ENCODE measurements at regions not wholly inside any gene's neighbourhood (a gene's known extent, or its start where the extent isn't known, plus 50 kb on each side); places are given as distances from the start of the nearest gene placed in this dataset.
"Not testable (repeated sequence)": the region's sequence is repeated elsewhere in the genome, so short reads cannot be mapped to it uniquely, and the experiment has no call there.

DNA sequence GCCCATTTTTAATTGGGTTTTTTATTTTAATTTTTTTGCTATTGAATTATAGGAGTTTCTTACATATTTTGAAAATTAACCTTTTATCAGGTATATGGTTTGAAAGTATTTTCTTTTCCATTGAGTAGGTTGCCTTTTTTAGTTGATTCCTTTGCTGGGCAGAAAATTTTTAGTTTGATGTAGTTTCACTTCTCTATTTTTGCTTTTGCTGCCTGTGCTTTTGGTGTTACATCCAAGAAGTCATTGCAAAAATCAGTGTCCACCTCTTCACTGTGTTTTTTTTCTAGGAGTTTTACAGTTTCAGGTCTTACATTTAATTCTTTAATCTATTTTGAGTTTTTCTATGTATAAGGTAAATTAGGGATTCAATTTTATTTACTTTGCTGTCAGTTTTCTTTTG lies 129.8 kb upstream of the FERD3L start:
- intact Hi-C loops (cut with DNase I), result no loop called here
- no peak for DNase-seq
- no peak for ATAC-seq (ENCODE audit: poor library complexity)

DNA sequence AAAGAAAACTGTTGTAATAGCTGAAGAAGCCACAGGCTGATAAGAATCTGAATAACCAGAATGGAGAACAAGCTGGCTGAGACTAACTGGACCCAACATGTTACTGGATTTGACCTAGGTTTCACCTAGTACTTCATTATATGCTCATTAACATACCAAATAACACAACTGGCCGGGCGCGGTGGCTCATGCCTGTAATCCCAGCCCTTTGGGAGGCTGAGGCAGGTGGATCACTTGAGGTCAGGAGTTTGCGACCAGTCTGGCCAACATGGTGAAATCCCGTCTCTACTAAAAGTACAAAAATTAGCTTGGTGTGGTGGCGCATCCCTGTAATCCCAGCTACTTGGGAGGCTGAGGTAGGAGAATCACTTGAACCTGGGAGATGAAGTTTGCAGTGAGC lies 127.1 kb upstream of the FERD3L start:
- ATAC-seq (ENCODE audit: poor library complexity); DNase-seq; intact Hi-C loops (cut with DNase I): not testable (repeated sequence)

DNA sequence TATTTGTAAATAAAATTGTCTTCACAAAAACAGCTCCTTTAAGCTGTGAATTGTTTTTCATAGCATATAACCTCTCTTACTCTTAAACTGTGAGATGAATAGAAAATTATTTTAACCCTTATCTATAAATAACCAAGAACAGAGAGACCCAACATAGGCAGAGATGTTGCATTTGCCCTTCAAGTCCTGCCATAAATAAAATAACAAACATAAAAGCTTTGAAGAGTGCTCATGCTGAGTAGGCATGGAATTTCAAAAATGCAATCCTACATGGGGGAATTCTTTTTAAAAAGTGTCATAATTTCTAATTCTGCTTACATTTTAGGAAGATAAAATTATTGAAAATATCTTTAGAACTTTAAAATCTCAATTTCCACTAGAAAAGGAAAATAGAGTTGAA lies 124.1 kb upstream of the FERD3L start:
- ATAC-seq (ENCODE audit: poor library complexity), result no peak
- DNase-seq, result no peak
- intact Hi-C loops (cut with DNase I), result no loop called here

DNA sequence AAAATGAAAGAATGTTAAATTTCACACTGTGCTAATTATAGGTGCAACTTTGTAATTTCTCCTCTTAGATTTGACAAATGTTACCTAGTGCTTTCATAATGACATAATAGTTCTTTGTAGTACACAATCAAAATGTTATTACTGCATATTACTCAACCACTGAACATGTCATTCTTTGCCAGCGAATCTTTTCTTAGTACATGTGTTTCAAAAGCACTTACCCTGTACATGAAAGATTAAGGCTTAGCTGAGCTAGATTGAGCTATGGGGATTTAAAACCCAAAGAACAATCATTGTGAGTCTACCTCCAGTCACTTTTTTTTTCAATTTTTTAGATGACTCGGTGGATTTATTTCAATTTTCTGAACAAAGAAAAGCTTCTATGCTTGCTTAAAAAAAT lies 123.5 kb upstream of the FERD3L start:
- ATAC-seq (ENCODE audit: poor library complexity) (no peak), DNase-seq (no peak)
- intact Hi-C loops (cut with DNase I), result no loop called here

DNA sequence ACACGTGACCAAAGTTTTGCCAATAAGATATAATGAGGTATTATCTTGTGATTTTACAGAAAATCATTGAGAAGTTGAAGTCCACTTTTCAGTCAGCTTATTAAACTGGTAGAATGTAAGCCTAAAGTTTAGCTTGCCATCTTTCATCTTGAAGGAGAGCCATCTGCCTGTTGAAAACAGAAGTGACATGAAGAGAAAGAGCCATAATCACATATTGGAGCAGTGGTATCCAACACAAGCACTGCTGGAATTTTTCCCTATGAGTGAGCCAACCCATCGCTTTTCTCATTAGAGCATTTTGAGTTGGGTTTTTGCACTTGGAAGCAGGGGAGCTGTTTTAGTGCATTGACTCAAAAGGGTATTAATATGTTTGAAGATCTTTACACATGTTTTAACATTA lies 117.6 kb upstream of the FERD3L start:
- DNase-seq, result no peak

DNA sequence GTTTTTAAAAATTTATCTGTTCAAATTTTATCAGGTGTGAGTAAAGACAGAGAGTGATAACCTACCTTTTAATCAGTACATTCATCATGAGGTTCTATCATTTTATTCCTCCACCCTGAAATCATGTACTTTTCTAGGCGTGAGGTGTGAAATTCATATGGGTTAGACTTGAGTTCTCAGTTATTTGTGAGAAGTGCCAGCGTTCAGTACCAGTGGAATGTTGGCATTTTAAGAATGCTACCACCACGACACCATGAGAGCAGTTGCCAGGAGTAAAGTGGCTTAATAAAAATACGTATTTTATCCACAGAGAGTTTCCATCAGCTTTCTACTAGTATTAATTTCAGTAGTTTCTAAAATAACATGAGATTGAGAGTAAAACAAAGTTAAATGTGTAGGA lies 104.1 kb upstream of the FERD3L start:
- DNase-seq, result no peak
- intact Hi-C loops (cut with DNase I), result no loop called here
- no peak for ATAC-seq (ENCODE audit: poor library complexity)

More for the DNA sequence above, 117.6 kb upstream of the FERD3L start:
- ATAC-seq (ENCODE audit: poor library complexity), result no peak
- intact Hi-C loops (cut with DNase I), result no loop called here

DNA sequence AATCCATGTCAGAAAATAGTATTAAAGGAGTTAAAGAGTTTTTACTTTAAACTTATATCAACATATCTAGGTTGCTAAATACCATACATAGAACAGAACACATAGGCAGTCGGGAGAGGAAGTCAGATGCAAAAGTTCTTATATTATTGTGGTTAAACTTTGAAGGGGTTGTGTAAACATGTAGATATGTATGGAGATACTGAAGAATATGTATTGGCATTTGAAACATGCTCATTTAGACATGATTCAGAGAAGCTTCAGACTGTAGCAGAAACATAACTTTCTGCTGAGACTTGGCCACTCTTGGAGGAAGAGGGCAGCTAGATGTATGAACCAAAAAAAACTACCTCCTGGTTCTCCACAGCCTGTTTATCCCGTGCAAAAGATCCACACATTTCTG lies 103.5 kb upstream of the FERD3L start:
- intact Hi-C loops (cut with DNase I), result no loop called here
- no peak for DNase-seq
- no peak for ATAC-seq (ENCODE audit: poor library complexity)

DNA sequence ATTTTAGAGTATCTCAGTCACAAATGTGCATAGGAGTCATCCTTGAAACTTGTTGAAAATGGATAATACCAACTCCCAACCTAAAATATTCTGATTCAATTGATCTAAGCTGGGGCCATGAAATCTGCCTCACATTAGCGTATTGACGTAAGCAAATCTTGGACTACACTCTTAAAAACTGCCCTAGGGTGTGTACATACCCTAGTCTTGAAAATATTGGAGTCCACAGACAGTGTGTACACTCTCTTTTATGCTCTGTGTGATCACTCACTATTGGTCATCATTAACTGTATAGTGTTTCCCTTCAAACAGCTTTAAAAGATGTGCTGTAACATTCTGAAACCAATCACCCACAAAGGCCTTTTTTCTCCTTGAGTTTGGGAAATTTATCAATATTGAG lies 102.9 kb upstream of the FERD3L start:
- intact Hi-C loops (cut with DNase I), result no loop called here
- no peak for ATAC-seq (ENCODE audit: poor library complexity)
- DNase-seq, result no peak

DNA sequence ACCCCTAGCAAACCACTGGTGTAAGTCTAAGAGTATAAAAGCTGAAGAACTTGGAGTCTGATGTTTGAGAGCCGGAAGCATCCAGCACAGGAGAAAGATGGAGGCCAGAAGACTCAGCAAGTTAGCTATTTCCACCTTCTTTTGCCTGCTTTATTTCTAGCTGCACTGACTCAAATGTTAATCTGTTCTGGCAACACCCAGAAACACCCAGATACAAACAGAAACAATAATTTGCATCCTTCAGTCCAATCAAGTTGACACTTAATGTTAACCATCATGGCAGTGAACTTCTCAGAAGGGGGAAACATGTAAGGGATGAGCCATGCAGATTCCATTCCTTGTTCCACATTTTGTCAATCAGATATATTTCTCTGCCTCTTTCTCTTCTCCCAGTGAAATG lies 101.8 kb upstream of the FERD3L start:
- intact Hi-C loops (cut with DNase I), result no loop called here
- DNase-seq (no peak), ATAC-seq (ENCODE audit: poor library complexity) (no peak)

DNA sequence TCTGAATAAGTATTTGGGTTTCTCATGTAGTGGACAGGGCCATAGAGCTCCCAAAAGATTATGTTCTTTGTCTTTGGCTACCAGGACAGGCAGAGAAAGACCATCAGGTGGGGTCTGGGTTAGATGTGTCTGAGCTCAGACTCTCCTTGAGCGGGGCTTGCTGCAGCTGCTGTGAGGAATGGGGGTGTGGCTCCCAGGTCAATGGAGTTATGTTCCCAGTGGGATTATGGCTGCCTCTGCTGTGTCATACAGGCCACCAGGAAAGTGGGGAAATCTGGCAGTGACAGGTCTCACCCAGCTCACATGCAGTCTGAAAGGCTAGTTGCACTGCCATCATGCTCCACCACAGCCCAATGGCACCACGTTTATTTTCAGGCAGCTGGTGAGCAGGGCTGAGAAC lies 97.0 kb upstream of the FERD3L start:
- no peak for ATAC-seq (ENCODE audit: poor library complexity)
- intact Hi-C loops (cut with DNase I), result no loop called here

DNA sequence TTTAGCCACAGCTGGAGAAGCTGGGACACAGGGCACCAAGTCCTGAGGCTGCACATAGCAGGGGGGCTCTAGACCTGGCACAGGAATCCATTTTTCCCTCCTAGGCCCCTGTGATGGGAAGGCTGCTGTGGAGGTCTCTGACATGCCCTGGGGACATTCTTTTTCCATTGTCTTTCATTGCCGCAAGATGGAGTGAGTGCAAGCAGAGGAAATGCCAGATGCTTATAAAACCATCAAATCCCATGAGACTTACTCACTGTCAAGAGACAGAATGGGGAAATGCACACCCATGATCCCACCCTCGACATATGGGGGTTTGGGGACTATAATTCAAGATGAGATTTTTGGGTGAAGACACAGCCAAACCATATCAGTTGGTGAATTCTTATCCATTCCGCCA lies 94.7 kb upstream of the FERD3L start:
- DNase-seq, result no peak
- ATAC-seq (ENCODE audit: poor library complexity), result no peak
- intact Hi-C loops (cut with DNase I), result no loop called here

More for the DNA sequence above, 97.0 kb upstream of the FERD3L start:
- no peak for DNase-seq

DNA sequence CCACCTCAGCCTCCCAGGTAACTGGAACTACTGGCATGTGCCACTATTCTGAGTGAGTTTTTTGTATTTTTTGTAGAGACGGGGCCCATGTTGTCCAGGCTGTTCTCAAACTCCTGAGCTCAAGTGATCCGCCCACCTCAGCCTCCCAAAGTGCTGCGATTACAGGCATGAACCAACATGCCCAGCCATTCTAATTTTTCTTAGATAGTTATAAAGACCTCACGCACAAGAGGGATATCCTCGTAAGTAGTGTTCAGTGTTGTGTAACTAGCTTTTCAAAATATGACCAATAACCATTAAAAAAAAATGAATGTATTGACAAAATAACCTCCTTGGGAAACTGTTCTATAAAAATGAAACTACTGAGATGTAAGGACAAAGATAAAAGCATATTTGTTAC lies 90.5 kb upstream of the FERD3L start:
- DNase-seq (no peak), ATAC-seq (ENCODE audit: poor library complexity) (no peak)
- intact Hi-C loops (cut with DNase I), result no loop called here

DNA sequence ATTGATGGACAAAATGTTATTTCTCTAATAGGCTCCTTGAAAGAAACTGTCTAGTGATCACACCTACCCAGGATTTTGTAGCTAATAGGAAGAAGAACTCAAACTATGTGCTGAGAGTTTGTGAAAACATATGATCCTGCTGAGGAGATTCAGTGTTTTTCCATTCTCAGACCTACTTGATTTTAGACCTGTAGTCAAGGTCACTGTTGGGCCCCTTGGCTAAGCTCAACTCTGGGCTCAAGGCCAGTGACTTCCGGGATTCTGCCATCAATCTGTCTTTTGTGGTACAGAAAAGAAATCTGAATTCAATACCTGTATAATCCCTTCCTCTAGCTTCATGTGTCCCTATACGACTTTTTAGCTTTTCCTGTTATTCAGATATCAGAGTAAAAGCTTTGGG lies 79.7 kb upstream of the FERD3L start:
- no peak for DNase-seq
- ATAC-seq (ENCODE audit: poor library complexity), result no peak
- intact Hi-C loops (cut with DNase I), result no loop called here

DNA sequence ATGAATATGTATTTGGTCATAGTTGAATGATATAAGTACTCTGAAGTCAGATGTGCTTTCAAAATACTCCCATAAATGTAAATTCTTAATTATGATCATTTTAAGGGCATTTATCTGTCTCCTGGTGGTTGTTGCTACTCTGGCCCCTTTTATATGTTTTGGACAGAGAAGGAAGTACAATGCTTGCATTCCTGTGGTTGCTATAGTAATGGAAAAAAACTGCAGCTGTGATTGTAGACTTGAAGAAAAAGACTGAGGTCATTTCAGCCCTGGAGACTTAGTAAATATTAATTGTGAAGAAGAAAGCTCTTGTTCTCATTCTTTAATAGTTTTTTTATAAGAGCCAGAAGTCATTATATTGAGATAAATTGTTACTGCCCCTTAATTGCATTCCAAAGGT lies 70.2 kb upstream of the FERD3L start:
- DNase-seq (no peak), ATAC-seq (ENCODE audit: poor library complexity) (no peak)
- intact Hi-C loops (cut with DNase I), result no loop called here

DNA sequence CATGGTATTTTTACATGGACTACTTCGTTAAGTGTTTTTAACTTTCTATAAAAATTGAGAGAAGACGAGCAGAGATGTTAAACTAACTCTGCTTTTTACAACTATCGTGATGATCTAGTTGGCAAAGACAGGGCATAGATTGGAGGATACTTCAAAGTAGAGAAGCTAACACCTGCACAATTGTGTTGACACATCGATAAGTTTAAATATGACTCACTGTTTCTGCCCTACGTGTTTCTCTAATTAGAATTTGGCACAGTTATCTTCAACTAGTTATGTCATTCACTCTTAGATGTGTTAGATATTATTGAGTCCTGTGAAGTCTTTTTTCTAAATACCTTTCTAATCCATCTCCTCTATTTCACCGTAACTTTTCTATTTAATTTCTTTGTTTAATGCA lies 68.5 kb upstream of the FERD3L start:
- intact Hi-C loops (cut with DNase I), result no loop called here
- ATAC-seq (ENCODE audit: poor library complexity), result no peak
- no peak for DNase-seq

DNA sequence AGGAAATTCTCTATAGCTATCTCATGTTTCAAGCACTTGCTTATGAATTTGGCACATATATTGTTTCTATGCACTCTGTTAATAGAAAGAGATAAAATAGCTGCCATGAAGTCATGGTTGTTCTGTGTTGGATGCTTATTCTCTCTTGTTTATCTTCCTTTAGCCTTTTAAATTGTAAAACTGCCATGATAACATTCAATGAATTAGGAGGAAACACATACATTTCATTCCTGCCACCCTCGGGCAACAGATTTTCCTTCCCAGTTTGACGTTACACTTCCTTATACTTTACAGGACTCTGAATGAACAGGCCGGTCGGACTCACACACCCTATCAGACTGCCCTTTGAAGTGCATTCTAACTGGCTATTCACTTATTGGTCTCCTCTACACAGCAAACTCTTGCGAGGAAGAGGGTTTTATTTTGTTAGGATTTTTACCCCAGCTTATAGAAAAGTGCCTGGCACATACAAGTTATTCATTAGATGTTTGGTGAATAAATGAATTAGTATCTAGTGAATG lies 65.7 kb upstream of the FERD3L start:
- DNase-seq (no peak), ATAC-seq (ENCODE audit: poor library complexity) (no peak)
- intact Hi-C loops (cut with DNase I), result no loop called here

DNA sequence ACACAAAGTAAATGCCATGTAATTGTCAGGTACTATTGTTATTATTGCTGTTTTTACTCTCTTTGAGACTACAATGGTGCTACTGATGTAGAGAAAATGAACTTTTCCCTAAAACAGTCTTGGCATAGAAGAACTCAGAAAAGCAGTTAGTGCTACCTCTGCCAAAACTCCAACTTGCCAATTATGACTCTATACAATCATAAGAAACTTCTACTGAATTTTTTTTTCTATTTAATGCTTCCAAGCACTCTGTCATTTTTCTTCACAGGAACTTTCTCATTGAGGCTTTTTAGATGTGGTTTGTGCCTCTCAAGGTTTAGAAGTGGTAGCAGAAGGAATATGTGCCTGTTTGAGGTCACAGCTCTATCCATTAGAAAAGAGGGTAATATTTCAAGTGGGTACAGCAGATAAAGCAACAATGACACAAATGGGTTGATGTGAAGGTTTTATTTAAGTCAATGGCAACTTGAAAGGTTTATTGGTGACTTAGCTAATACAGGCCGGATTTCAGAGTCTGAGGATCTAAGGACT lies 64.0 kb upstream of the FERD3L start:
- ATAC-seq (ENCODE audit: poor library complexity) (no peak), DNase-seq (no peak)
- intact Hi-C loops (cut with DNase I), result no loop called here

DNA sequence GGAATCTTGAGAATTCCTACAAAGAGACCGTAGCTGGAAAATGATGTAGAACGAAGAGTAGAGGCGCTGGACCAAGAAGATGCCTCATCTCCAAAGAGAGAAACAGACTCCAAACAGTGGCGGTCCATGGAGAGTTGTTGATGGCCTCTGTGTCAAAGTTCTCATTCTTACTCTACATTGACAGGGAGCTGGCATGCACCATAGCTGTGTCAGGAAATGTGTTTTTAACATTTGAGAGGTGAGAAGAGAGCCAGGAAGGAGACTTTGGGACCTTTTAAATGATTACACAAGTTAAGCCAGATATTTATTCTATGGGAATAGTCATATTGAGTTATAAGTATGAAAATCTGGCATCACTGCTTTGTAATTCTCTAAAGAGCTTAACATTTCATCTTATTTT lies 61.5 kb upstream of the FERD3L start:
- intact Hi-C loops (cut with DNase I), result no loop called here
- ATAC-seq (ENCODE audit: poor library complexity) (no peak), DNase-seq (no peak)

DNA sequence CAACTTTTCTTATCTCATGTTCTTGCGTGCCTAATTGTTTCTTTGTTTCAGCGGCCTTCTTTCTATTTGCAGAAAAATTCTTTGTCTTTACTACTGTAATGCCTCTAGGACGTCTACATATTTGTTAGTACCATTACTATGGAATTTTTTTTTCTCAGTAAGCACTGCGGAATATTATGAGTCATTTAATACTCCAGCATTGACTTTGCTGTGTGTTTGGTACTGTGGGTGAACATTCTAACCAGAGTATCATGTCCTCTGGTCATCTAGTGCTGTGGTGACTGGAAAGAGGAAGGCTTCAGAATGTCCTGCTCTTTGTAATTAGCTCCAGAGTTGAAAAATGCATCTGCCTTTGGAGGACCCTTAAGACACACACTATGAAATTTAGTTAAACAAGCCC lies 58.5 kb upstream of the FERD3L start:
- DNase-seq, result no peak
- intact Hi-C loops (cut with DNase I), result no loop called here
- ATAC-seq (ENCODE audit: poor library complexity), result no peak

DNA sequence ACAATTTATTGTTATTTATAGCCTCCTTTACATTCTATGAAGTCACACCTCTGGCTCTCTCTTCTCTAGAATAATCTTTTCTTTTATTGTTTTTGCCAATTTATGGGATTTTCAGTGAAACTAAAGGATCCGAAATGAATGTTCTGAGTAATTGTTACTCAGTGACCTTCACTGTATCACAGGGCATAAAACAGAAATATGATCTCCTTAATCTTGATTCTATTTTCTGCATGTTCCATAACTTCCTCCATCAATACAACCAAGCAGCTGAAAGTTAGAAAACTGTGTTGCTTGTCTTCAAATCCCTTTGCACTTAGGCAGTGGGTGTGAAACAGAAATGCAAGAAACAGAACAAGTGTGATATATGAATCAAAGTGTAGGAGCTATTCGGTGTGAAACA lies 57.4 kb upstream of the FERD3L start:
- intact Hi-C loops (cut with DNase I), result no loop called here
- DNase-seq, result no peak
- no peak for ATAC-seq (ENCODE audit: poor library complexity)
